Fibroblast of the aortic adventitia (primary cell): ENCODE measurements at regions not wholly inside any gene's neighbourhood (a gene's known extent, or its start where the extent isn't known, plus 50 kb on each side); places are given as distances from the start of the nearest gene placed in this dataset. TPM values are rescaled to one million over a fixed set of nuclear protein-coding genes. Genes with fewer than 3 reads are reported as not detected.

Experiments used
- DNase-seq: peaks from one replicate; pipeline ENCODE4 v3.0.0-alpha.2; 2010; ENCODE audit warnings: low read depth
- H3K4me3 ChIP-seq: 2 replicates; pipeline ENCODE4 v1.5.1; 2011; ENCODE audit warnings: low read depth, mild to moderate bottlenecking, control low read depth, low read length, moderate library complexity
- CTCF ChIP-seq: IDR thresholded peaks from 2 replicates; pipeline ENCODE4 v1.5.1; 2011; ENCODE audit warnings: mild to moderate bottlenecking, low read length, control low read depth, inconsistent platforms; ENCODE audit not compliant: insufficient read depth
- small RNA-seq: library from RNA; depleted of rRNA; stranded (forward); fragments of <200 nt; gene quantifications from one replicate; pipeline ENCODE3, GENCODE V24; 2012

- DNase-seq = no peak
- no peak overlapping the region for H3K4me3 ChIP-seq
- TF ChIP-seq CTCF = no peak
These were observed 55.1 kb upstream of the TGFBR2 start for GRCh38 chr3:30551266-30551665.

GRCh38 chr3:30551927-30552326 is 54.5 kb upstream of the TGFBR2 start:
- H3K4me3 ChIP-seq = no peak overlapping the region

GRCh38 chr3:30553641-30554316 is 52.6 kb upstream of the TGFBR2 start:
- TF ChIP-seq CTCF = no peak
- no peak overlapping the region for H3K4me3 ChIP-seq
- DNase-seq = no peak

More at GRCh38 chr3:30551927-30552326, 54.5 kb upstream of the TGFBR2 start:
- DNase-seq = no peak
- TF ChIP-seq CTCF = no peak

- H3K4me3 ChIP-seq = no peak overlapping the region
- no peak for DNase-seq
- TF ChIP-seq CTCF = no peak
These were observed 52.1 kb upstream of the TGFBR2 start for GRCh38 chr3:30554317-30554690.

- DNase-seq = no peak
- H3K4me3 ChIP-seq = no peak overlapping the region
- no peak for TF ChIP-seq CTCF
These were observed 50.4 kb upstream of the TGFBR2 start for GRCh38 chr3:30555968-30556367.

Small RNA genes lying in the stretch of these regions (small RNA-seq; reads per million reads assigned to genes)
- gene RF01848 = not detected
